Erythroblast (primary cell): ENCODE measurements at regions not wholly inside any gene's neighbourhood (a gene's known extent, or its start where the extent isn't known, plus 50 kb on each side); places are given as distances from the start of the nearest gene placed in this dataset.

Experiments used
- GATA1 ChIP-seq: IDR thresholded peaks from 2 replicates; pipeline ENCODE4 v1.6.1; 2011; ENCODE audit warnings: low read depth, mild to moderate bottlenecking, control low read depth, low read length, moderate library complexity
- POLR2A ChIP-seq: IDR thresholded peaks from 2 replicates; pipeline ENCODE4 v1.6.1; 2011; ENCODE audit warnings: mild to moderate bottlenecking, low read length

DNA sequence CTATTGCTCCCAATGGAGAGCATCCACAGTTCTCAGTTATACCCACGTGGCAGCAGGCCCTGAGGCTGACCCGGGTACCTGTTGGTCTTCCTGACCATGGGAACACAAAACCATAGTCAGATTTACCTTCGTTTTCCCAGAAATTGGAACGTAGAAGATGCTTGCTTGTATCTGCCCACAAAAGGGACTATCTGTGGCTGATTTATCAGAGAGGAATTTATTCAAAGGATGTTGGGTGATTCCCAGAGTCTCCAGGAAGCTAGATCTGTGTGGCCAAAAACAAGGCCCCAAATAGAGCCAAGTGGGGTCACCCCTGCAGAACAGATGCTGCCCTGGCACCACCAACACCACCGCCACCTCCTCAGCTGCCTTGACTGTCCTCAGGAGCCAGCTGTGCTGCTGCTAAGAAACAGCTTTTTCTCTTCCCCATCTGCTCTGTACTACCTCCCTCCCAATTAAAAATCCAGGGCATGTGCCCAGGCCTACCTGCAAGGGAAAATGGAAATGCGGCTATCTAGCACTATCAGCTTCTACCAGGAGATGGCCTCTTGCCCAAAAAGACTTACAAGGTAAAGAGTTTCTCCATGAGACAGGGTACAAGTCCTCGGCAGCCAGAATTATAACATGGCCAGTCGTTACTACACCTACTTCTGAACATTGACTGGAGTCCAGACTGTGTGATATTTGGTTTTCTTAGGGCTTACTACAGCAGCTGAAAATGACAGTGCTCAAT lies 128.6 kb upstream of the PLEKHG7 start:
- no peak for TF ChIP-seq POLR2A
- TF ChIP-seq GATA1, result no peak
